Thoracic aorta (tissue), 2 donors: ENCODE measurements at regions not wholly inside any gene's neighbourhood (a gene's known extent, or its start where the extent isn't known, plus 50 kb on each side); places are given as distances from the start of the nearest gene placed in this dataset.

Experiments used
- ATAC-seq: fragments of 150-250 bp; one replicate; pipeline ENCODE4 v1.8.0; 2017; ENCODE audit warnings: low read depth; ENCODE audit not compliant: insufficient number of reproducible peaks, low FRiP score
- DNase-seq: peaks from one replicate; pipeline ENCODE4 v3.0.0-alpha.2; 2020; ENCODE audit warnings: low spot score
- H3K27ac ChIP-seq, 2 donors: fragments of 200-600 bp; sonication (generic); 1 replicate in 1 of 2; 2 replicates in 1 of 2; pipeline ENCODE4 v1.5.1; 2016; ENCODE audit warnings: mild to moderate bottlenecking in 2 of 2, moderate library complexity in 2 of 2
- H3K27me3 ChIP-seq: fragments of 200-600 bp; sonication (generic); replicated peaks from 2 replicates; pipeline ENCODE4 v1.6.0; 2016; ENCODE audit warnings: mild to moderate bottlenecking; ENCODE audit not compliant: insufficient read depth
- H3K36me3 ChIP-seq: fragments of 200-600 bp; sonication (generic); one replicate; pipeline ENCODE4 v1.5.1; 2016
- H3K4me1 ChIP-seq, 2 donors: fragments of 200-600 bp; sonication (generic); 1 replicate in 1 of 2; 2 replicates in 1 of 2; pipeline versions ENCODE4 v1.5.1 to v1.6.0; 2016; ENCODE audit warnings: low read depth in 2 of 2, mild to moderate bottlenecking in 1 of 2; ENCODE audit not compliant: control insufficient read depth in 1 of 2
- H3K4me3 ChIP-seq: fragments of 200-600 bp; sonication (generic); 2 replicates; pipeline ENCODE4 v1.5.1; 2016; ENCODE audit warnings: mild to moderate bottlenecking
- H3K9me3 ChIP-seq: fragments of 200-600 bp; sonication (generic); 2 replicates; pipeline ENCODE4 v1.5.1; 2016
- CTCF ChIP-seq: fragments of 200-600 bp; sonication (generic); IDR thresholded peaks from one replicate; pipeline ENCODE4 v1.5.1; 2019; ENCODE audit warnings: antibody characterized with exemption

- ATAC-seq (peak; percentile 72), DNase-seq (peak; percentile 72)
- Histone ChIP-seq H3K36me3 (no peaks in the 10 kb centered on the region), H3K9me3 (peaks cover 7% of the 10 kb centered on the region), H3K27me3 (no peaks in the 10 kb centered on the region), H3K4me3 (peak overlapping the region; percentile 67), H3K4me1 (peaks cover 8 to 33% of the 10 kb centered on the region in 2 donors), H3K27ac (peak overlapping the region; percentile 60 to 63)
- peak; percentile 95 for TF ChIP-seq CTCF
Measured at GRCh38 chr2:240232961-240233884, 92.8 kb upstream of the OTOS start.

GRCh38 chr2:240233885-240234502 is 93.5 kb upstream of the OTOS start:
- DNase-seq (no peak), ATAC-seq (no peak)
- Histone ChIP-seq H3K4me1 (peaks cover 8 to 33% of the 10 kb centered on the region in 2 donors), H3K36me3 (no peaks in the 10 kb centered on the region), H3K4me3 (peak overlapping the region; percentile 67), H3K27me3 (no peaks in the 10 kb centered on the region), H3K9me3 (peaks cover 4% of the 10 kb centered on the region), H3K27ac (peak overlapping the region; percentile 57 to 63)
- TF ChIP-seq CTCF: no peak

GRCh38 chr2:240234503-240234951 is 94.1 kb upstream of the OTOS start:
- no peak for DNase-seq
- no peaks in the 10 kb centered on the region for H3K36me3 ChIP-seq
- no peaks in the 10 kb centered on the region for H3K27me3 ChIP-seq
- ATAC-seq: no peak
- no peaks in the 10 kb centered on the region for H3K9me3 ChIP-seq
- H3K4me1 ChIP-seq: peaks cover 8 to 33% of the 10 kb centered on the region in 2 donors
- peak overlapping the region; percentile 57 to 63 for H3K27ac ChIP-seq
- no peak overlapping the region for H3K4me3 ChIP-seq
- no peak for TF ChIP-seq CTCF

GRCh38 chr2:240235149-240235803 is 94.8 kb upstream of the OTOS start:
- H3K27ac ChIP-seq: no peak overlapping the region

More at GRCh38 chr2:240235149-240235803, 94.8 kb upstream of the OTOS start:
- peaks cover 8 to 33% of the 10 kb centered on the region in 2 donors for H3K4me1 ChIP-seq
- no peaks in the 10 kb centered on the region for H3K27me3 ChIP-seq
- ATAC-seq (no peak), DNase-seq (no peak)
- TF ChIP-seq CTCF: no peak
- H3K9me3 ChIP-seq: no peaks in the 10 kb centered on the region
- H3K4me3 ChIP-seq: no peak overlapping the region
- no peaks in the 10 kb centered on the region for H3K36me3 ChIP-seq
